Breast epithelium (tissue), 4 donors: ENCODE measurements at regions not wholly inside any gene's neighbourhood (a gene's known extent, or its start where the extent isn't known, plus 50 kb on each side); places are given as distances from the start of the nearest gene placed in this dataset.

Source experiments
- DNase-seq, 2 donors: peaks; one replicate each; pipeline ENCODE4 v3.0.0-alpha.2; 2019; ENCODE audit warnings: low spot score in 2 of 2
- H3K27ac ChIP-seq, 2 donors: fragments of 200-600 bp; sonication (generic) in 1 of 2; one replicate each; pipeline ENCODE4 v1.5.1; 2016 to 2019; ENCODE audit warnings: mild to moderate bottlenecking in 1 of 2
- H3K27me3 ChIP-seq, 2 donors: fragments of 200-600 bp; sonication (generic) in 1 of 2; one replicate each; pipeline versions ENCODE4 v1.5.1 to v1.6.0; 2017 to 2019; ENCODE audit warnings: control low read depth in 1 of 2, mild to moderate bottlenecking in 1 of 2
- H3K36me3 ChIP-seq: fragments of 200-600 bp; one replicate; pipeline ENCODE4 v1.5.1; 2019
- H3K4me1 ChIP-seq, 2 donors: fragments of 200-600 bp; sonication (generic); one replicate each; pipeline ENCODE4 v1.5.1; 2016 to 2019; ENCODE audit warnings: control low read depth in 1 of 2
- H3K4me3 ChIP-seq, 3 donors: fragments of 200-600 bp; sonication (generic); 1 replicate in 2 of 3; 2 replicates in 1 of 3; pipeline ENCODE4 v1.5.1; 2016 to 2019; ENCODE audit warnings: mild to moderate bottlenecking in 3 of 3, moderate library complexity in 2 of 3
- H3K9me3 ChIP-seq, 2 donors: fragments of 200-600 bp; sonication (generic) in 1 of 2; one replicate each; pipeline ENCODE4 v1.5.1; 2016 to 2019; ENCODE audit warnings: control low read depth in 1 of 2
- POLR2A ChIP-seq: fragments of 450-650 bp; IDR thresholded peaks from one replicate; pipeline ENCODE4 v1.6.1; 2016; ENCODE audit warnings: antibody characterized with exemption, mild to moderate bottlenecking, moderate library complexity
- POLR2AphosphoS5 ChIP-seq, 3 donors: sonication (generic); formaldehyde crosslinking; IDR thresholded peaks; one replicate each; pipeline ENCODE4 v1.6.1; 2017; ENCODE audit warnings: antibody characterized with exemption in 3 of 3
- intact Hi-C: fragments of 100-400 bp; cut with DNase I; formaldehyde crosslinking; loops from one replicate; pipeline ENCODE4 v1.15.1; 2023; ENCODE audit warnings: low total_unique reads
- TF ChIP-seq, protein P1 (sequence below), 3 donors: fragments of 450-650 bp; IDR thresholded peaks; one replicate each; pipeline ENCODE4 v1.5.1; 2016 to 2017; ENCODE audit warnings: antibody characterized with exemption in 3 of 3, mild to moderate bottlenecking in 3 of 3, moderate library complexity in 3 of 3

DNA sequence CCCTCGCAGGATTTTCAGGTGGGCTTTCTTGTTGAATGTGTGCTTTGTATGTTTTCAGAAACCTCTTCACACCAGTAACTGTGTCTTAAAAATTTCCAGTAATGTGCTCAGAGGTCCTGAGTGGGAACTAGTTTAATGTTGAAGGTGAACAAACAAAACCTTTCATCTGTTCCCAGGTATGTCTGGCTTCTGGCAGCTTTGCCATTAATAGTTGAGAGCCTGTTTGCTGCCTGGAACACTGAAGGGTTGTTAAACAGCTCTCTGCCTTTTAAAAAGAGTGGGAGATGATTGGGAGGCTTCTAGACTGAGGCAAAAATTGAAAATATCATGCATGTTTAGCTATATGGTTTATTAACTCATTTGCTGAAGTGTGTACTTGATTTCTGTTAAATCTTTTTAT, 161.2 kb upstream of the AGTR2 start:
- intact Hi-C loops, result no loop called here
- TF ChIP-seq, protein P1, sequence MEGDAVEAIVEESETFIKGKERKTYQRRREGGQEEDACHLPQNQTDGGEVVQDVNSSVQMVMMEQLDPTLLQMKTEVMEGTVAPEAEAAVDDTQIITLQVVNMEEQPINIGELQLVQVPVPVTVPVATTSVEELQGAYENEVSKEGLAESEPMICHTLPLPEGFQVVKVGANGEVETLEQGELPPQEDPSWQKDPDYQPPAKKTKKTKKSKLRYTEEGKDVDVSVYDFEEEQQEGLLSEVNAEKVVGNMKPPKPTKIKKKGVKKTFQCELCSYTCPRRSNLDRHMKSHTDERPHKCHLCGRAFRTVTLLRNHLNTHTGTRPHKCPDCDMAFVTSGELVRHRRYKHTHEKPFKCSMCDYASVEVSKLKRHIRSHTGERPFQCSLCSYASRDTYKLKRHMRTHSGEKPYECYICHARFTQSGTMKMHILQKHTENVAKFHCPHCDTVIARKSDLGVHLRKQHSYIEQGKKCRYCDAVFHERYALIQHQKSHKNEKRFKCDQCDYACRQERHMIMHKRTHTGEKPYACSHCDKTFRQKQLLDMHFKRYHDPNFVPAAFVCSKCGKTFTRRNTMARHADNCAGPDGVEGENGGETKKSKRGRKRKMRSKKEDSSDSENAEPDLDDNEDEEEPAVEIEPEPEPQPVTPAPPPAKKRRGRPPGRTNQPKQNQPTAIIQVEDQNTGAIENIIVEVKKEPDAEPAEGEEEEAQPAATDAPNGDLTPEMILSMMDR (IDR thresholded peaks at IDR 0.05), result no peak
- no peak for TF ChIP-seq POLR2A
- no peak for TF ChIP-seq POLR2AphosphoS5 (IDR thresholded peaks at IDR 0.05)
- peak overlapping the region in 1 of 2 donors; percentile 13 for H3K27ac ChIP-seq
- H3K9me3 ChIP-seq, result no peaks in the 10 kb centered on the region
- H3K4me3 ChIP-seq, result no peak overlapping the region
- H3K36me3 ChIP-seq, result no peaks in the 10 kb centered on the region
- DNase-seq, result no peak
- no peaks in the 10 kb centered on the region for H3K4me1 ChIP-seq
- H3K27me3 ChIP-seq, result peaks cover 0 to 45% of the 10 kb centered on the region in 2 donors

DNA sequence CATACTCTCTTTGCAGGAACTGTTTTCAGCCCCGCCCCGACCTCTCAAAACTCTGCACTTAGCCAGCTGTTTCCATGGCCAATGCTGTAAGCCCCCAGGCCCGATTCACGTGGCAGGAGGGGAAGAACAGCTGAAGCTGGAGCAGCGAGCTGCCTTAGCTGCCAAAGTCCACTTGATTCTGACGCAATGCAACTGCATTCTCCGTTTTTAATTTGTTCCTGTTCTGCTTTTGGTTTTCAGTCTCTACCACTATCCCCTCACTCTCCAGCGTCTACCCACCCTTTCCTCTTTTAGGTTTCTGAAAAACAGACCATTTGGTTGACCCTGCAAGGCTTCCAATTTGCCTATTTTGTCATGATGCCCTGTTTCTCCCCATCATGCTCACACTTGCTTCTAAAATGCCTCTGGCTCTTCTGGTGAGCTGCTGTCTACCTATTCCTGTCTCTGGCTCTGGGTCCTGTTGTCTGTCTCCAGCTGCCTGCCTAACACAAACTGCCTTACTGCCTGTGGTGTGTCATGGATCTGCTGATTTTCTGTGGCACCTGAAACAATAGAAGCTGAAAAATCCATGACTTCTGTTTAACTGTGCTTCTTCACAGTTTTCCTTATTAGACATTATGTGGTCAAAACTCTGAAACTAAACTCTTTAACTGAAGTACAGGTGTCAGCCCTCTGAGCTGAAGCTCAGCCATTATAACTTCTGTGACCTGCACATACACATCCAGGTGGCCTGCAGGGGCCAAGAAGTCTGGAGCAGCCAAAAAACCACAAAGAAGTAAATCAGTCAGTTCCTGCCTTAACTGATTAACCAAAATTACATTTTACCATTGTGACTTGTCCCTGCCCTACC, 160.5 kb upstream of the AGTR2 start:
- Histone ChIP-seq H3K36me3 (no peaks in the 10 kb centered on the region), H3K27ac (peak overlapping the region; percentile 23 to 32), H3K27me3 (peaks cover 0 to 37% of the 10 kb centered on the region in 2 donors), H3K9me3 (no peaks in the 10 kb centered on the region), H3K4me3 (peak overlapping the region in 1 of 3 donors; percentile 50), H3K4me1 (no peaks in the 10 kb centered on the region)
- peak in 1 of 2 donors; percentile 27 for DNase-seq
- intact Hi-C loops, result no loop called here
- TF ChIP-seq, protein P1 (IDR thresholded peaks at IDR 0.05), result no peak
- TF ChIP-seq POLR2AphosphoS5 (IDR thresholded peaks at IDR 0.05), result no peak
- no peak for TF ChIP-seq POLR2A

DNA sequence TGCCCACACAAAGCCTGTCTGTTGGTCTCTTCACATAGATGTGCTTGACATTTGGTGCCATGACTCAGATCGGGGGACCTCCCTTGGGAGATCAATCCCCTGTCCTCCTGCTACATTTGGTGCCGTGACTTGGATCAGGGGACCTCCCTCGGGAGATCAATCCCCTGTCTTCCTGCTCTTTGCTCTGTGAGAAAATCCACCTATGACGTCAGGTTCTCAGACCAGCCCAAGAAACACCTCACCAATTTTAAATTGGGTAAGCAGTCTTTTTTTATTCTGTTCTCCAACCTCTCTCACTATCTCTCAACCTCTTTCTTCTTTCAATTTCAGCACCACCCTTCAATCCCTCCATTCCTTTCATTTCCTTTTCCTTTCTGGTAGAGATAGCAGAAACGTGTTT, 159.6 kb upstream of the AGTR2 start:
- H3K4me1 ChIP-seq, result no peaks in the 10 kb centered on the region

DNA sequence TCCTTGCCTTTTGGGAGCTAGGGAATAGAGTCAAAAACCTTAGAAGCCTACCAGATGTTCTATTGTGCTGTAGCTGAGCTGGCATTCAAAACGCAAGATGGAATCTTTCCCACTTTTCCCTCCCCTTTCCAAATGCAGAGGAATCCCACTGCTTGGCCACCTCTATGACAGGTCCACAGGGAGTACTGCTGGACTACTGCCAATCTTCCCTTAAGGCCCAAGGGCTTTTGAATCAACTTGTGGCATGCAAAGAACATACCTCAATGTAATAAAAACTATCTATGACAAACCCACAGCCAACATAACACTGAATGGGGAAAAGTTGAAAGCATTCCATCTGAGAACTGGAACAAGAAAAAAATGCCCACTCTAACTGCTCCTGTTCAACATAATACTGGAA, 139.2 kb upstream of the AGTR2 start:
- H3K27me3 ChIP-seq, result peaks cover 0 to 5% of the 10 kb centered on the region in 2 donors
- H3K36me3 ChIP-seq, result no peaks in the 10 kb centered on the region
- no peak for DNase-seq
- intact Hi-C loops, result no loop called here
- no peak overlapping the region for H3K27ac ChIP-seq
- no peaks in the 10 kb centered on the region for H3K4me1 ChIP-seq
- no peak overlapping the region for H3K4me3 ChIP-seq
- TF ChIP-seq POLR2A, result no peak
- peaks cover 5 to 55% of the 10 kb centered on the region in 2 donors for H3K9me3 ChIP-seq

More for the DNA sequence above, 159.6 kb upstream of the AGTR2 start:
- DNase-seq, result no peak
- Histone ChIP-seq H3K4me3 (no peak overlapping the region), H3K9me3 (no peaks in the 10 kb centered on the region), H3K27me3 (peaks cover 0 to 35% of the 10 kb centered on the region in 2 donors), H3K27ac (peak overlapping the region in 1 of 2 donors; percentile 32), H3K36me3 (no peaks in the 10 kb centered on the region)
- TF ChIP-seq POLR2A (no peak), POLR2AphosphoS5 (IDR thresholded peaks at IDR 0.05) (no peak)
- TF ChIP-seq, protein P1 (IDR thresholded peaks at IDR 0.05), result no peak
- intact Hi-C loops, result no loop called here
